DND-41 (cell line): ENCODE measurements at regions not wholly inside any gene's neighbourhood (a gene's known extent, or its start where the extent isn't known, plus 50 kb on each side); places are given as distances from the start of the nearest gene placed in this dataset.

Experiments used
- EZH2 ChIP-seq: IDR thresholded peaks from 3 replicates; pipeline ENCODE4 v1.6.1; 2012; ENCODE audit warnings: borderline replicate concordance, low read depth, mild to moderate bottlenecking, moderate library complexity, low read length, inconsistent platforms; ENCODE audit not compliant: severe bottlenecking
- TF ChIP-seq, protein P1 (sequence below): IDR thresholded peaks from 2 replicates; pipeline ENCODE4 v1.5.1; 2012; ENCODE audit warnings: borderline replicate concordance, low read length, moderate library complexity, mild to moderate bottlenecking; ENCODE audit not compliant: poor library complexity, severe bottlenecking; ENCODE audit errors: extremely low read depth

DNA sequence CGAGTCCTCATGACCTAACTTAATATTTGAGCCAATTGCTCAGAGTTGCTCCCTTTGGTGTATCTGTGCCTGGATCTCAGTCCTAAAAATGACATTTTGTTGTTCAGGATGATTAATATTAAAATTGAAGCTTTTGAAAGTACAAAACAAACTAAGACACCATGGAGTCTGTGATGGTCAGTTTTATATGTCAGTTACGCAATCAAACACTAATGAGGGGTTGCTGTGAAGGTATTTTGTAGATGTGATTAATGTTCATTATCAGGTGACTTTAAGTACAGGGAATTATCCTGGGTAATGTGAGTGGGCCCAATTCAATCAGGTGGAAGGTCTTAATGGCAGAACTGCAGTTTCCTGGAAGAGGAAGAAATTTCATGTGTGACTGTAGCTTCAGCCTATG, 546.7 kb downstream of the REEP3 start:
- TF ChIP-seq, protein P1, sequence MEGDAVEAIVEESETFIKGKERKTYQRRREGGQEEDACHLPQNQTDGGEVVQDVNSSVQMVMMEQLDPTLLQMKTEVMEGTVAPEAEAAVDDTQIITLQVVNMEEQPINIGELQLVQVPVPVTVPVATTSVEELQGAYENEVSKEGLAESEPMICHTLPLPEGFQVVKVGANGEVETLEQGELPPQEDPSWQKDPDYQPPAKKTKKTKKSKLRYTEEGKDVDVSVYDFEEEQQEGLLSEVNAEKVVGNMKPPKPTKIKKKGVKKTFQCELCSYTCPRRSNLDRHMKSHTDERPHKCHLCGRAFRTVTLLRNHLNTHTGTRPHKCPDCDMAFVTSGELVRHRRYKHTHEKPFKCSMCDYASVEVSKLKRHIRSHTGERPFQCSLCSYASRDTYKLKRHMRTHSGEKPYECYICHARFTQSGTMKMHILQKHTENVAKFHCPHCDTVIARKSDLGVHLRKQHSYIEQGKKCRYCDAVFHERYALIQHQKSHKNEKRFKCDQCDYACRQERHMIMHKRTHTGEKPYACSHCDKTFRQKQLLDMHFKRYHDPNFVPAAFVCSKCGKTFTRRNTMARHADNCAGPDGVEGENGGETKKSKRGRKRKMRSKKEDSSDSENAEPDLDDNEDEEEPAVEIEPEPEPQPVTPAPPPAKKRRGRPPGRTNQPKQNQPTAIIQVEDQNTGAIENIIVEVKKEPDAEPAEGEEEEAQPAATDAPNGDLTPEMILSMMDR = no peak
- no peak for TF ChIP-seq EZH2
